GM18873 (cell line): ENCODE measurements at regions not wholly inside any gene's neighbourhood (a gene's known extent, or its start where the extent isn't known, plus 50 kb on each side); places are given as distances from the start of the nearest gene placed in this dataset.
"Not testable (repeated sequence)": the region's sequence is repeated elsewhere in the genome, so short reads cannot be mapped to it uniquely, and the experiment has no call there.

Experiments
- ATAC-seq: cut with Tn5 transposase; IDR thresholded peaks from one replicate; pipeline ENCODE4 v1.9.1; 2021; ENCODE audit warnings: mild to moderate bottlenecking, moderate library complexity, moderate number of reproducible peaks; ENCODE audit not compliant: unreplicated experiment, low FRiP score

DNA sequence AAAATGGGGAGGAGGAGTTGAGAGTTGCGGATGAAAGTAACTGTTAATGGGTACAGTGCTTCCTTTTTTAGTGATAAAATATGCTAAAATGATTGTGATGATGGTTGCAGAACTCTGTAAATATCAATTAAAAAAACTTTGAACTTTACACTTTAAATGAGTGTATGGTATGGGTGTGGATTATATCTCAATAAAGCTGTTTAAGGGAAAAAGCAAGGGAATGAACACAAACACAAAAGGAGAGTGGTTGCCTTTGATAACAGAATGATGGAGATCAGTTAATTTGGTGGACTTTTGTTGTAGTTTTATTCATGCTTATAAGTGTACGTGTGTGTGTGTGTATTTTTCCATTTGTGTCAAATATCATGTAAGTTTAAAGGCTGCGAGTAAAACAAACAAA, 186.1 kb downstream of the ZNF608 start:
- no peak for ATAC-seq

DNA sequence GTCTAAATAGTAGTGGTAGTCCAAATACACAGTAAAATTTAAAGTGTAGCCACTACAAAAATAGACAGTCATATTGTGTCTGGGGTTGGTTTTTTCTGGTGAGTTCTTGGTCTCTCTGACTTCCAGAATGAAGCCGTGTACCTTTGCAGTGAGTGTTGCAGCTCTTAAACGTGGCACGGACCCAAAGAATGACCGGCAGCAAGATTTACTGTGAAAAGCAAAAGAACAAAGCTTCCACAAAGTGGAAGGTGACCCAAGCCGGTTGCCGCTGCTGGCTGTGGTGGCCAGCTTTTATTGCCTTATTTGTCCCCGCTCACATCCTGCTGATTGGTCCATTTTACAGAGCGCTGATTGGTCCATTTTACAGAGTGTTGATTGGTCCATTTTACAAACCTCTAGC, 188.7 kb downstream of the ZNF608 start:
- ATAC-seq = no peak

GRCh38 chr5:124554746-124555578, 191.5 kb downstream of the ZNF608 start:
- no peak for ATAC-seq

DNA sequence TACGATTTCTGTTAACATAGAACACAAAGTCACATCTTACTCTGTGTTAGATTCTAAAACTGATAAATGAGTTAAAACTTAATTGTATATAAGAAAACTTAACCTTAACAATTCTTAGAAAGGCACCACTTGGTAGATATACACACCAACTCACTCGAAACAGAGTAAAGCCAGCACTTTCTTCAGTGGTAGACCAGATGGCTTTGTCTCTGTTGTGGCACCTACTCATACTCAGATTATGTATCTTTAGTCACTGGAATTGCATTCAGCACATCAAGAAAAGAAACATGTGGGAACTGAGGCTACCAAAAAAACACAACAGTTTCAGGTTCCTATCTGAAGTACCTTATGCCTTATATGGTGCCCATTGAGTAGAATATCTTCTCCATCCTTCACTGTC, 192.5 kb downstream of the ZNF608 start:
- no peak for ATAC-seq

DNA sequence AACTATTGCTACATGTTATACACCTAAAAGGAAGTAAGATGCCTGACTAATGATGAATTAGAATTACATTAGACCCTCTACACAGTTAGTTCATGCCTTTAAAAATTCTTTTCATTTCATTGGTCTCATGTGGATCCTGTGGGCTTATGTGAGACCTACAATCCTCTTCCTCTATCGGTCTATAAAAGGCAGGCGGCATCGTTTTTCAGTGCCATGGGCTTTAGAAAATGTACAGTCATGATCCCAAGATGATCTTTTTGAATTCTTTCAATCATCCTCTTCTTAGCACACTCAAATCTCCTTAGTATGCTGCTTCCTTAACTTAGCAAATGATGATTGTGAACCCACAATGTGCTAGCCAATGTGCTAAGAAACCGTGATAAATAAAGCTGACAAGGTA, 193.9 kb downstream of the ZNF608 start:
- ATAC-seq = no peak

- ATAC-seq = no peak
Measured at GRCh38 chr5:124551939-124552279, 194.5 kb downstream of the ZNF608 start.

DNA sequence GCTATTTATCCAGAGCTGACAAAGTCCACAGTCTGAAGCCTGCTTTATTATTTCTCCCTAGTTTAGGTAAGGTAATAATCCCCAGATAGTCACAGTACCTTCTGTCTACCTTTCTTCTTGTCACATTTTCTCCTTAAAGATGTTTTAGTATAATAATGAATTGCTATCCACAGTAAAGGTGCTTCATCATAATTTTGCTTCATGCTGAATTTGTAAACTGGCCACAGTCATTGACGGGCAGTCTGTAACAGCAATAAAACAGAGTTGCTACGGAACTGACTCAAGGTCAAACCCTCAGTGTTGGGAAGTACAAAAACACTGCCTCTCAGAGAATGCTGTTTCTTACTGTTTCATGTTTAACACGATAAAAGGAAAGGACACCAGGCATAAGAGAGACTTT, 195.7 kb downstream of the ZNF608 start:
- ATAC-seq = no peak

DNA sequence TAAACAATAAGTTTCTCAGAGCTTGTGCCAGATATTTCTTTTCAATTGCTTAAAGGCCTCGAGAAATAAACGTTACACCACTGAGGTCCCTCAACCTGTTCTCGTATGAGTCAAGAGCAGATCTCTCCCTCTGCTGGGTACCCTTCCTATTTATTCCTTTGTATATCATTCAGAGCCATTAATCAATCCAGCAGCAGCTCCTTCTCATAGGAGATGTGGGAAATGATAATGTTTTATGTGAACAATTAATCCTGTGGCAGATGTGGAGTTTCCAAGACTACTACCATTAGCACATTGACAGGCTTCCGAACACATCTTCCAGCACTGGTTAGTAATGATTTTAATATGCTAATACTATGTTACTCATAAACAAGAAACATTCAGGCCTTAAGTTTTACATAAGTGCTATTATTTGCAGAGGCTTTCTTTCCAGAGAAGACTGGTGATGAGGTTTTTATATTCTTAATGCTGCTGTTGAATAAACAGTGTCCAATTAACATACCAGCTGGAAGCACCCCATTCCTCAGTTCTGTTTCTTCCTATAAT, 196.5 kb downstream of the ZNF608 start:
- ATAC-seq = no peak

DNA sequence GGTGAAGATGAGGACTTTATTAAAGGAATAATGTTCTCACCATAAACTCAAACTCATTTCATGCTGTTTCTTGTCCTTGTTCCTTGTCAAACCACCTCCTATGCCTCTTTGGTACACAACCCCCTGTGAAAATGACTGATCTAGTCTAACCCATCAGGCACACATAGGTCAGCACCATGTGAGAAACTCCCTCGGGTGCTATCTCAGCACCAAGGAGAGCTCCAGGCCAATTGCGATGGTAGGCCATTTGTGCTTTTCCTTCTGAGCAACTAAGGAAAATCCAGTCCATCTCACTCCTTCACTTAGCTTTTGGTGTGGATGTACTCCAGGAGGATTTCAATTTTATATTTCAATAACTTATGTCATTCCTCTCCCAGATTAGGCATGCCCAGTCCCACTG, 199.8 kb downstream of the ZNF608 start:
- no peak for ATAC-seq

DNA sequence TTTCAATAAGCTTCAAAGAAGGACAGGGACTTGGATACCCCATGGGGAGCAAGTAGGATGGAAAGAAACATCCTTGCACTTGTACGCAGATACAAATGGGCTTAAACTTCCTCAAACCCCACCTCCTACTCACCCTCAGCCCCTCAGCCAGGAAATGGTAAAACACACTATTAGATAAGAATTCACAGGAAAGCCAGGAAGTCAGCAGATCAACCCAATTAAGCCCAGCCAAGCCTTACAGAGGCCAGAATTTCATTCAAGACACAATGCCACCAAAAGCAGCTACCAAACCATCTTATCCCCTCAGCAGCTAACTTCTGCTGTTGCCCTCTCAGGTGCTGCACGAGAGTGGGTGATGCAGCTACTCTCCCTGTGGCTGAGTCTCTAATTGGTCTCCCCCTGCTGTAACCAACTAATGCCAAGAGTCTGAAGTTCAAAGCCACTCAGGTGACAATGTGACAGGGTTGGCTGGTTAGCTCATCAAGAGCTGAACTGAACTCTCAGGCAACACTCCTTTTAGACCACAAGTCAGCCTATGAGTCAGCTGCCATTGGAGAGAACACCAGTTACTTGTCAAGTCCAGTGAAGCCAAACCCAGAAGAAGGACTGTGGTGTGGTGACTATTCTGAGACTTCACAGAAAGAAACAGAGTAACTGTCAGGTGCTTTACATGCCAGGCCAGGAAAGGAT, 201.9 kb downstream of the ZNF608 start:
- peak; percentile 95 for ATAC-seq

- ATAC-seq = no peak
Measured at GRCh38 chr5:124538931-124539330, 207.5 kb downstream of the ZNF608 start.

GRCh38 chr5:124538191-124538590, 208.2 kb downstream of the ZNF608 start:
- no peak for ATAC-seq

GRCh38 chr5:124537522-124537921, 208.9 kb downstream of the ZNF608 start:
- no peak for ATAC-seq

GRCh38 chr5:124537107-124537506, 209.3 kb downstream of the ZNF608 start:
- ATAC-seq = no peak

GRCh38 chr5:124536333-124536732, 210.1 kb downstream of the ZNF608 start:
- no peak for ATAC-seq

DNA sequence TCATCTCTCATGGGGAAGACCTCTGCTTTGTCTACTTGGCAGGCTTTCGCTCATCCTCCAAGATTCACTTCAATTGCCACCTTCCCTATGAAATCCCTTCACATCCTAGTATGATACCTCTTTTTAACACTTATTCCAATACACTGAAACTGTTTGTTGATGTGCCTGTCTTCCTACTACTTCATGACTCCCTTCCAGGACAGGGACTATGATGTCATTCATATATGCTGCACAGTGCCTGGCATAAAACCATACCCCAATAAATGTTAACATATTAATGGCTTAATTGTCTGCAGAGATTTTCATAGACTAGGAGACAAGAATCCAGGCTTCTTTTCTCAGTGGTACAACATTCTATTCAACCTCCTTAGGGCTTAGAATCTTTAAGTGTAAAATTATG, 215.5 kb downstream of the ZNF608 start:
- no peak for ATAC-seq

DNA sequence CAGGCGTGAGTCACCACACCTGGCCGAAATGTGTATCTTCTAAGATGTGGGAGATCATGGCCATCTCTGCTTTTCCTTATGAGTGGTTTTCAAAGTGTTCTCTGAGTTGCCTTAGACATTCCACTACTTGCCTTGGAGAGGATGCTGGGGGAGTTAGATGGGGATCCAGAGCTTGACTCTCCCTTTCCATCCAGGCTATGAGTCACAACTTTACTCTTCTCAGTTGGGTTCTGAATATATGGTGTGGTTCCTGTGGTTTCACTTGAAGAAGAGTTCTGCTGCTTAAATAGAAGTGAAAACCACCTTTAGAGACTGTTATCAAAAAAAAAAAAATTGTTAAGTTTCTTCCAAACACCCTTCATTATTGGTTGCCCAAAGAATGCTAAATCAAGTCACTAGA, 217.6 kb downstream of the ZNF608 start:
- ATAC-seq = peak; percentile 44

GRCh38 chr5:124527220-124527991, 219.0 kb downstream of the ZNF608 start:
- no peak for ATAC-seq

GRCh38 chr5:124526079-124526478, 220.4 kb downstream of the ZNF608 start:
- not testable (repeated sequence) for ATAC-seq

DNA sequence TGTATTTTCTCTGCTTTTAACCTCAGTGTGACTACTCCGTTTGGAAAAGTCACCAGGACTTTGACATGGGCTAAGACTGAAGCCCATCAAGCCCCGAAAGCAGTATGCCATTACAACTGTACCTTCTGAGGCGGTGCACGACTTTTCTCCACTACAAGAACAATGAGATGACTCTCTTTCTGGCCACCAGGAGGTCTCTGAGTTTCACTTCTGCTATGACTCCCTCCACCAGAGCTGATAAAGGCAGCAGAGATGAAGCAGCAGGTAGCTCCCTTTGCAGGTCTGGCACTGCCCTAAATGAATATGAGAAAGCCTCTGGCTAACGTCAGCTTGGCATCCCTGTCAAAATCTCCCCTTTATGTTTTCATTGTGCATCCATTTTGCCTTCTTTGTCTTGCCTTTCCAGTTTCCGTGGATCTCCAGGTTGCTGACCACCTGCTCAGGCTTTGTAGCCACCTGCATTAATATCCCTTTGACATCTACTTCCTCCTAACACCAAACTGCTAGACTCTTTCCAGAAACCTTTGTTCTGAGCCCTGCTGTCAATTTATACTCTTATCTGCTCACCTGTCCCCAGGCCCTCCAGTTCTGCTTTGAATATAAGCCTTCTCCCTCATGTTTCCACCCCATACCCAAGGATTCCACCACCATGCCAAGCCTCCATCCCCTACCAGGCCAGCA, 221.7 kb downstream of the ZNF608 start:
- ATAC-seq = peak; percentile 90
